Inferior parietal cortex (tissue), 1 donor: ENCODE measurements at regions not wholly inside any gene's neighbourhood (a gene's known extent, or its start where the extent isn't known, plus 50 kb on each side); places are given as distances from the start of the nearest gene placed in this dataset.
"Not testable (repeated sequence)": the region's sequence is repeated elsewhere in the genome, so short reads cannot be mapped to it uniquely, and the experiment has no call there.

Source experiments
- DNase-seq: peaks from one replicate; pipeline ENCODE4 v3.0.0-alpha.2; 2016; ENCODE audit errors: extremely low spot score

- no peak for DNase-seq
Measured at GRCh38 chr1:219434285-219434922, 178.5 kb downstream of the ZC3H11B start.

- no peak for DNase-seq
Measured at GRCh38 chr1:219433496-219434131, 179.3 kb downstream of the ZC3H11B start.

GRCh38 chr1:219433001-219433400 is 179.9 kb downstream of the ZC3H11B start:
- no peak for DNase-seq

DNA sequence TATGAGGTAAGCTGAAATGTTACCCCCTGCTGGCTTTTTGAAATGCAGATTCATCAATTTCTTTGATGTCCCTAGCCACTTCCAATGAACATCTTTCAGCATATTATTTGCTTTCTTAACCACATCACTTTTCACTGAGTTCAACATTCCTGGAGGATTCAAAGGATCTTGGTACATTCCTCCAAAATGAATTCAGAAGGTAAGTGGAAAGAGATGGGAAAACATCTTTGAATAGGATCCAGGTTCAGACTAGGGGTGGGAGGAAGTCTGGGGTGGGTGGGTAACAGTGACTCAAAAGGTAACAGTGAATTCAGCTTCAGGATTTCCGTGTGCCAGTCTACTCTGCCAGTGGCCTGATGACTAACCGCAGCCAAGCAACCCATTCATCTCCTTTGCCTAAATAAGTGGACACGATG is 180.7 kb downstream of the ZC3H11B start:
- no peak for DNase-seq

DNA sequence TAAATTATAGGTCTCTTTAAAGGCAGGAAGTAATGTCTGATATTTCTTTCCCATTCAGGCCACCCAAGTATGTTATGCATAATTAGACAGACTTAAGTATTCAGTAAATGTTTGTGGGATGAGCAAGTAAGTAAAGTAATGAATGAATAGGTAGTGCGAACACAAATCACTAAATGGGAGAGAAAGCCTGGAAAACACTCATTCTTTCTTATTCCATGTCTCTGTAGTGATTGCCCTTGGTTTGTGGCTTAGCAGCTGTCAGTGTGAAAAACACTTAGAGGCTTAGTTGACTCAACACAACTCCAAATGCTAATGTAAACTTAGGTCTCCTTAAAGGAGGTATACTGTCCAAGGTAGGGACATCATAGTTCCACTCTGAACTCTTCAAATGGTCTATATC is 182.5 kb downstream of the ZC3H11B start:
- no peak for DNase-seq

DNA sequence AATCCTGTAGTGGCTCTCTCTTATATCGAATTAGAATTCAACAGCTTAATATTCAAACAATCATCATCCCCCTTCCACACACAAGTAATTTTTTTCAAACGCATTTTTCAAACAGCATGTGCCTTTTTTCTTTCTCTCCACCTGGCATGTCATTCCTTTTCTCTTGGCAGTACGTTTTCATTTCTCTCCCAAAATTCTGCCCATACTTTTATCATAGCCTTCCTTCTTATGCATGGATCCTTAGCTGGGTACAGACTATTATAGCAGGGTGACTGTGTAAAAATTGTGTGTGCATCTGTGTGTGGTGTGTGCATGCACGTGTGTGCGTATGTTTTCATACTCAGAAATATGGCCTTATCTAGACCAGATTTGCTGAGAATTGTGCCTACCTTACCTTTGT is 184.3 kb downstream of the ZC3H11B start:
- DNase-seq = no peak

- no peak for DNase-seq
Measured at GRCh38 chr1:219427989-219428388, 184.9 kb downstream of the ZC3H11B start.

GRCh38 chr1:219427403-219427802 is 185.5 kb downstream of the ZC3H11B start:
- DNase-seq = no peak

DNA sequence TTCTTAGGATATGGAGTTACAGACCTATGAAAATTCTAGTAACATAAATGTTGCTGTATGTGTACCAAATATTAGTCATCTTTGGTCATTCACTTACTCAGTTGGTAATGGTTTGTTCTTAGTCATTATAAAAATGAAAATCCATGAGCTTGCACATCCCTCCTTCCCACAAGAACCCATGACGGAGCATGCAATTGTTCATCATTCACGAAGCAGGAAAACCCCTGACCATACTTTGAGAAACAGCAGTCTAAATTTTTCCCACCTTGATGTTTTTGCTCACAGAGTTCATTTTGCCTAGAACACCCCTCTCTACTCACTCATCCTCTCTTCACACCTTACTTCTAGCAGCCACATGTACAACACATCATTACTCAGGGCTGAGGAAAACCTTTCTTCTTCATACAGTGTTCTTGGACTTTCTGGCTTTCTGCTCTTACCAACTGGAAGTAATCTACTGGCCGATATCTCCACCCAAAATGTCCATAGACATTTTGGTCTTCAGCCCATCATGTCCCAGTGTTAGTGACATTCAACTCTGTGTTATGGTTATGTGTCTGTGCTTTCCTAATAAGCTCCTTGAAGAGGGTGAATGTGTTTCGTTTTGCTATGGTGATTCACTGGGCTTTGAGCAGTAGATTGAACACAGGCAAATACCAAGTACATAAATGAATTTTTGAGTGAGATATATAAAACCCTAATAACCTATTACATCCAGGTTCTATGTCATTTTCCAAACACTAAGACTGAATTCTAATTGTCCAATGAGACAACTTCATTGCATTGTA is 189.9 kb downstream of the ZC3H11B start:
- DNase-seq = no peak

GRCh38 chr1:219420913-219421312 is 192.0 kb downstream of the ZC3H11B start:
- no peak for DNase-seq

- no peak for DNase-seq
Measured at GRCh38 chr1:219419860-219420259, 193.0 kb downstream of the ZC3H11B start.

- DNase-seq = no peak
Measured at GRCh38 chr1:219419065-219419464, 193.8 kb downstream of the ZC3H11B start.

DNA sequence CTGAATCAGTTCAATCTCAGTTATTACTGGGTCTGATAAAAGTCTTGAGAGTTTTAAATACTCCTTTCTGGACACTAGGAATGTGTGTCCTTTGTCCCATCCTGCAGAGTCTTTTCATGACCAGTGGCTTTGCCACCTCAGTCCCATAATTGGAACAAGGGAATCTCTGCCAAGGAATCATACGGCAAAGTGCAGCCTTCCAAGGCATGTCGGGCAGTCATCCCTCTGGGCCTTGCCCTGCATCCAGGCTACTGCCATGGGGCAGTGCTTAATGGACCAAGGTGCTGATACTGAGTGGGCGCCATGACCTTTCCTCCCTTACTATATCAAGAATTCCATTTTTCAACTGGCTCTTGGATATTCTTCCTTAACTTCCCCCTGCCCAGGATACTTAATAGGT is 195.3 kb downstream of the ZC3H11B start:
- no peak for DNase-seq

DNA sequence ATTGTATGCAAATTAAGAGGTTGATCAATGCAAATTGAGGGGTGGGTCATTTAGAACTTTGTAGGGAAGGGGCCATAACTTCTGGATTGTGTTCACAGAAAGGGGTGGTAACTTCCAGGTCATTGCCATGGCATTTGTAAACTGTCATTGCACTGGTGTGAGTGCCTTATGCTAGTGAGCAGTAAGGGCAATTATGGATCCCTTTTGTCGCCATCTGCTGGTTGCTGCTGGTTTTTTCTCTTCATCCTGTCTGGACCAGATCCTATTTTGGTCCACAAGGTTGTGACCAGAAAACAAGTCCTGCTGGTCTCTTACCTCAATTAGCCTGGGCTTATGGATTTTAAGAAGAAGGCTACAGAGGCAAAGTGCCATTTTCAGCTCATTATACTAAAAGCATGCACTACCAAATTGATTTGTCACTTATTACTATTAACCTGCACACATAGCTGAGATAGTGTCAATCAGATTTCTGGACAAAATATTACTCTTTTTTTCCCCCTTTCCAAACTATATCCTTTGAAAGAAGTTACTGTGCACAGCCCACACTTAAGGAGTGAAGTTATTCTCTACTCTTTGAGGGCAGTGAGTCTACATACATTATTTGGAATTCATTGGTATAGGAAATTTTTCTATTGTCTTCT is 196.2 kb downstream of the ZC3H11B start:
- peak; percentile 69 for DNase-seq

- DNase-seq = no peak
Measured at GRCh38 chr1:219415915-219416314, 197.0 kb downstream of the ZC3H11B start.

GRCh38 chr1:219415433-219415832 is 197.5 kb downstream of the ZC3H11B start:
- DNase-seq = no peak

DNA sequence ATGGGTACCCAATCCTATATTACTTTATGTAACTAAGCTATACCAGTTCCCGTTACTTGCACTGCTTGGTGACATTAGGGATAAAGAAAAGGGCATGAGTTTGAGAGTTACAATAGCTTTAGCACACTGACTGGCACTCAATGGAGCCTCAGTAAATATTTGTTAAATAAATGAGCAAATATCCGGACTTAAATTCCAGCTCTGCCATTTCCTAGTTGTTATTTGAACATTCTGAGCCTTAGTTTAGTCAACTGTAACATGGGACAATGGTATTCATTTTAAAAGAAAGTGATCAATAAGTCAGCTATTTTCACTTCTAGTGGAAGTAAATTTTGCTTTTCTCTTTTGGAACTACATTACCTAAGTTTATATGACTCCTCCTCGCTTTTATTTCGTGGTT is 198.7 kb downstream of the ZC3H11B start:
- DNase-seq = no peak

GRCh38 chr1:219413536-219413935 is 199.4 kb downstream of the ZC3H11B start:
- DNase-seq = no peak

- DNase-seq = no peak
Measured at GRCh38 chr1:219412772-219413171, 200.1 kb downstream of the ZC3H11B start.

GRCh38 chr1:219410721-219411120 is 202.2 kb downstream of the ZC3H11B start:
- DNase-seq = not testable (repeated sequence)

DNA sequence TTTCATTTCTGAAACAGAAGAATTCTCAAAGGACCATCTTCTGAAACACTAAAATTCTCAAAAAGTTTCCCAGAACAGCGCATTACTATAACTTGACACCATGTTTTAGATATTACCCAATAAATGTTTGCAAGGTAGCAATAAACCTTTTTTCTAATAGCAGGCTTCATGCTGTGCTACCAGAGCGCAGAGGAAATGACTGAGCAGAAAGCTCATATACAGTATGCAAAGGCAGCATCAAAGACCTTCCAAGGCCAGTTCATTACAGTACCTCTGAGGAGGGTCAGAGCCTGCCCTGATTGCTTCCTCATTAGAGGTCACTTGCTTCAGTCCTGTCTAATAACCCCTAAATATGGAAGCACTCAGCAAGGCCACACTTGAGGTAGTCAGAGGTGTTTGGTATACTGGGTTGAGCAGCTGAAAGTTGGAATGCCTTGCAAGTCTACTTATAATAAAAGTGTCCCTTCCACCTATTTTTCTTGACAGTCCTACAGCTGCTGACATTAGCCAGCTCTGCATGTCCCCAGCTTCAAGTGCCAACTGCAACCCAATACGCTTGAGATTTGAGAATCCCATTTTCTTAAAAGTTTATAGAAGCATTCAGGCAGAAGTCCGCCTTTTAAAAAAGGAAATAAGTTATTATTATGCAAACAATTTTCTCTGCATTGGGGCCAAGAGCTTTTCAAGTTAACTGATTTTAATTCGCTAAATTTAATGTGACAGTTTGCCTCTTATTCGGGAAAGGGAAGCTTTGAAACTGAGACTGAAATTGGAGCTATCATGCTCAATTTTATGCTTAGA is 207.2 kb downstream of the ZC3H11B start:
- no peak for DNase-seq

DNA sequence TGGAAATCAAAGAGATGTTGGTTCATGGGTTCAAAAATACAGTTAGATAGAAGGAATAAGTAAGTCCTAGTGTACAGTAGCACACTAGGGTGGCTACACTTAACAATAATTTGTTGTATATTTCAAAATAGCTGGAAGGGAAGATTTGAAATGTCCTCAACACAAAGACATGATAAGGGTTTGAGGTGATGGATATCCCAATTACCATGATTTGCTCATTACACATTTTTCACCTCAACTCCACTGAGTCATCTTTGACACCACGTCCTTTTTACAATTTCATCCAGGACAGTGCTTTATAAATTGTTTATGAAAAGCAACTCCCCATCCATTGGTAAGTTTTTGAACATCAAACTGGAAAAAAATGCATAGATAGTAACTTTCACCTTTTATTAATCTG is 208.3 kb downstream of the ZC3H11B start:
- no peak for DNase-seq
